ENCODE measurements at regions not wholly inside any gene's neighbourhood (a gene's known extent, or its start where the extent isn't known, plus 50 kb on each side); places are given as distances from the start of the nearest gene placed in this dataset.

- intact Hi-C loops (cut with DNase I), result loop anchor here (1.0 to 10.0 kb wide), 3 partner anchors 64 to 323 kb away; partner anchors contain the start of gene TRABD2B
- no peak for DNase-seq (ENCODE audit: missing footprints)
- peak; percentile 65 for ATAC-seq
These were observed 64.3 kb upstream of the TRABD2B start for GRCh38 chr1:48061162-48062136.

GRCh38 chr1:48059289-48059688 lies 62.1 kb upstream of the TRABD2B start:
- intact Hi-C loops (cut with DNase I), result no loop called here
- no peak for DNase-seq (ENCODE audit: missing footprints)
- ATAC-seq, result no peak

GRCh38 chr1:48058135-48059025 lies 61.2 kb upstream of the TRABD2B start:
- no peak for ATAC-seq
- intact Hi-C loops (cut with DNase I), result no loop called here
- no peak for DNase-seq (ENCODE audit: missing footprints)

GRCh38 chr1:48057249-48057648 lies 60.1 kb upstream of the TRABD2B start:
- DNase-seq (ENCODE audit: missing footprints) (no peak), ATAC-seq (no peak)
- intact Hi-C loops (cut with DNase I), result no loop called here

- no peak for ATAC-seq
- intact Hi-C loops (cut with DNase I), result no loop called here
- no peak for DNase-seq (ENCODE audit: missing footprints)
These were observed 58.9 kb upstream of the TRABD2B start for GRCh38 chr1:48055876-48056764.

GRCh38 chr1:48054232-48054631 lies 57.0 kb upstream of the TRABD2B start:
- DNase-seq (ENCODE audit: missing footprints), result no peak
- intact Hi-C loops (cut with DNase I), result no loop called here
- no peak for ATAC-seq

- intact Hi-C loops (cut with DNase I), result no loop called here
- ATAC-seq (no peak), DNase-seq (ENCODE audit: missing footprints) (no peak)
These were observed 55.7 kb upstream of the TRABD2B start for GRCh38 chr1:48052923-48053291.

GRCh38 chr1:48051466-48052126 lies 54.4 kb upstream of the TRABD2B start:
- ATAC-seq (no peak), DNase-seq (ENCODE audit: missing footprints) (no peak)
- intact Hi-C loops (cut with DNase I), result no loop called here

- intact Hi-C loops (cut with DNase I), result no loop called here
- ATAC-seq (no peak), DNase-seq (ENCODE audit: missing footprints) (no peak)
These were observed 52.8 kb upstream of the TRABD2B start for GRCh38 chr1:48049823-48050535.

GRCh38 chr1:48048980-48049379 lies 51.8 kb upstream of the TRABD2B start:
- ATAC-seq (peak; percentile 67), DNase-seq (ENCODE audit: missing footprints) (no peak)
- intact Hi-C loops (cut with DNase I), result no loop called here

- intact Hi-C loops (cut with DNase I), result no loop called here
These were observed 50.9 kb upstream of the TRABD2B start for GRCh38 chr1:48048064-48048463.

GRCh38 chr1:48047116-48047515 lies 49.9 kb upstream of the TRABD2B start:
- no peak for DNase-seq (ENCODE audit: missing footprints)
- intact Hi-C loops (cut with DNase I), result no loop called here
- ATAC-seq, result no peak

More at GRCh38 chr1:48048064-48048463, 50.9 kb upstream of the TRABD2B start:
- no peak for ATAC-seq
- DNase-seq (ENCODE audit: missing footprints), result no peak

Measured in Right ventricle myocardium inferior (tissue), 1 donor.